GM12892 (cell line): ENCODE measurements at regions not wholly inside any gene's neighbourhood (a gene's known extent, or its start where the extent isn't known, plus 50 kb on each side); places are given as distances from the start of the nearest gene placed in this dataset.

Experiments used
- POLR2A ChIP-seq: IDR thresholded peaks from 2 replicates; pipeline ENCODE4 v1.6.1; 2011; ENCODE audit warnings: low read depth, low read length, control low read depth
- POLR2AphosphoS5 ChIP-seq: IDR thresholded peaks from 2 replicates; pipeline ENCODE4 v1.6.1; 2011; ENCODE audit warnings: low read depth, low read length, control low read depth

DNA sequence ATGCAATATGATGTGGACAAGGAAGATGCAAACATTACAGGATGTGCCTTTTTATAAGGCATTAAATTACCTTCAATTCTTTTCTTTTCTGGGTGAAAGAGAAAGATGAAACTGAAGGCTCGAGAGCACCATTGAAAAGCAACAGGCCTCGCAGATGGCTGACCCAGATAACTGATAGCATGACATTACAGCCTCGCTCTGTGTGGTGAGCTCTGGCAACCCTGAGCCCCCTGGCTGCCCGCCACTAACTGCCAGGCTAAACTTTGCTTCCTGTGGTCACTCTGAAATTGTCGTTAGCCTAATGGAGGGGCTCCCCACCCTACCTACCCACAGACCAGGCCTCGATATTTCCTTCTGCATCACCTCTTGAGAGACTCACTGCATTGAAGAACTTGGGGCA lies 516.8 kb upstream of the FANCL start:
- TF ChIP-seq POLR2A (no peak), POLR2AphosphoS5 (no peak)
